A549 (cell line): ENCODE measurements at regions not wholly inside any gene's neighbourhood (a gene's known extent, or its start where the extent isn't known, plus 50 kb on each side); places are given as distances from the start of the nearest gene placed in this dataset.

Source experiments
- KDM5A ChIP-seq: fragments of 200-600 bp; sonication (generic); IDR thresholded peaks from 2 replicates; pipeline ENCODE4 v1.6.1; 2016; ENCODE audit warnings: antibody characterized with exemption, mild to moderate bottlenecking
- MAX ChIP-seq: IDR thresholded peaks from 2 replicates; pipeline ENCODE4 v1.6.1; 2012

- no peak for TF ChIP-seq KDM5A
- TF ChIP-seq MAX: no peak
These were observed 108.7 kb upstream of the AKIP1 start for GRCh38 chr11:8802251-8802650.
